MCF 10A (cell line): ENCODE measurements at regions not wholly inside any gene's neighbourhood (a gene's known extent, or its start where the extent isn't known, plus 50 kb on each side); places are given as distances from the start of the nearest gene placed in this dataset.

Experiments used
- BruUV-seq: library from RNA; stranded (reverse); fragments of 400-500 nt; replicated peaks from 2 replicates; lab custom pipeline; 2021; lab: Mats Ljungman, UMichigan
- CTCF ChIA-PET: fragments of 300-600 bp; sonication (Branson Sonifier 250); formaldehyde crosslinking; extraction: SDS; loops from one replicate; lab custom pipeline; 2021; ENCODE audit warnings: antibody characterized with exemption, inconsistent platforms; lab: Yijun Ruan, JAX
- POLR2A ChIA-PET: fragments of 300-600, 350-650 bp; sonication (Branson Sonifier 250); formaldehyde crosslinking; extraction: SDS; loops from one replicate; lab custom pipeline; 2020; ENCODE audit warnings: antibody characterized with exemption, inconsistent platforms; lab: Yijun Ruan, JAX
- DNase-seq: peaks from one replicate; pipeline ENCODE4 v3.0.0-alpha.2; 2018; ENCODE audit not compliant: unreplicated experiment
- H3K27ac Mint-ChIP-seq: one replicate; pipeline ENCODE4 v1.8.0; 2022; ENCODE audit warnings: mild to moderate bottlenecking, low read depth, mixed read lengths; ENCODE audit not compliant: unreplicated experiment
- H3K27me3 Mint-ChIP-seq: one replicate; pipeline ENCODE4 v1.8.0; 2022; ENCODE audit warnings: mixed read lengths; ENCODE audit not compliant: insufficient read depth, unreplicated experiment
- H3K36me3 Mint-ChIP-seq: one replicate; pipeline ENCODE4 v1.8.0; 2022; ENCODE audit warnings: mild to moderate bottlenecking, moderate library complexity, mixed read lengths; ENCODE audit not compliant: insufficient read depth, unreplicated experiment
- H3K4me1 Mint-ChIP-seq: one replicate; pipeline ENCODE4 v1.8.0; 2022; ENCODE audit warnings: mixed read lengths; ENCODE audit not compliant: insufficient read depth, unreplicated experiment
- H3K4me3 Mint-ChIP-seq: one replicate; pipeline ENCODE4 v1.8.0; 2022; ENCODE audit warnings: mild to moderate bottlenecking, moderate library complexity, mixed read lengths; ENCODE audit not compliant: unreplicated experiment
- H3K9me3 Mint-ChIP-seq: one replicate; pipeline ENCODE4 v1.8.0; 2022; ENCODE audit warnings: mixed read lengths; ENCODE audit not compliant: unreplicated experiment
- intact Hi-C: fragments of 100-400 bp; cut with micrococcal nuclease; formaldehyde crosslinking; loops from 2 replicates; pipeline ENCODE4 v1.14.1; 2022
- TF ChIP-seq, protein P1 (sequence below): fragments of 200-600 bp; IDR thresholded peaks from one replicate; pipeline ENCODE4 v1.8.0; 2022; ENCODE audit warnings: antibody characterized with exemption, mild to moderate bottlenecking; ENCODE audit not compliant: unreplicated experiment

DNA sequence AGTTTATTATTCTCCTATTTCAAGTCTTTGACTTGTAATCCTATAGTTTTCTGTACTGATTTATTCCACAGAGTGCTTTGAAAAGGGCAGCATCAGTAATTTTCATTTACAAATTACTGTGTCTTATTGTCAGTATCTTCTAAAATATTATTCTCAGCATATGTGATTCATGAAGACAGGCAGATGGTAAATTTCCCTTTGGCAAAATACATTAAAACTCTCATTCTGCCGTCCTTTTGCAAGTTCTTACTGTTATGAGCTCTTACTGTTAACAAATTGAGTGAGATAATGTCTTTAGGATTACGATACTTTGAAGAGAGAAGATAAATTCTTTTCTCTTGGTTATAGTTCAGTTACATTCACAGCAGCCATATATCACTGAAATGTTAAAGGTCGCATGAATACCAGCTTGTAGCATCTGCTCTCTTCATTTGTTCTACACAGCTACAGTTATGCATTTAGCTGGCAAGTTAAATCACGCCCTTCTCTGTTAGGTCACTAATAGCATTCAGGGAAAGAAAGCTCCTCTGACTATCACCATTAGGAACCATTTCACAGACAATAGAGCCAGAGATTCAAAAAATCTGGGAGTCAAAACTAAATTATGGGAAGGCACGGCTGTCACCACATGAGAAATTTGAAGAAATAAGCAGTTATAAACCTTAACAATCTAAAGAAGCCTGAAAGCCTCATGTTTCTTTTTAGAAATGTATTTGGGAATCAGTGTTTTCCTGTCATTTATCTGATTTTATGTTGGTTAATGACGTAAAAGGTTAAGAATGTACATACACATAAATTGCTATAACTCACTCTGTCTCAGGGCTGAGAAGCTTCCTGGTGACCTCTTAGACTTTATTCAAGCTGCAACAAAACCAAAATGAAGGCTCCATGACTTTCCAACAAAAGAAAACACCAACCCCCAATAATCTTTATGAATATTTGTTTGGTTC lies 109.6 kb upstream of the SP4 start:
- TF ChIP-seq, protein P1, sequence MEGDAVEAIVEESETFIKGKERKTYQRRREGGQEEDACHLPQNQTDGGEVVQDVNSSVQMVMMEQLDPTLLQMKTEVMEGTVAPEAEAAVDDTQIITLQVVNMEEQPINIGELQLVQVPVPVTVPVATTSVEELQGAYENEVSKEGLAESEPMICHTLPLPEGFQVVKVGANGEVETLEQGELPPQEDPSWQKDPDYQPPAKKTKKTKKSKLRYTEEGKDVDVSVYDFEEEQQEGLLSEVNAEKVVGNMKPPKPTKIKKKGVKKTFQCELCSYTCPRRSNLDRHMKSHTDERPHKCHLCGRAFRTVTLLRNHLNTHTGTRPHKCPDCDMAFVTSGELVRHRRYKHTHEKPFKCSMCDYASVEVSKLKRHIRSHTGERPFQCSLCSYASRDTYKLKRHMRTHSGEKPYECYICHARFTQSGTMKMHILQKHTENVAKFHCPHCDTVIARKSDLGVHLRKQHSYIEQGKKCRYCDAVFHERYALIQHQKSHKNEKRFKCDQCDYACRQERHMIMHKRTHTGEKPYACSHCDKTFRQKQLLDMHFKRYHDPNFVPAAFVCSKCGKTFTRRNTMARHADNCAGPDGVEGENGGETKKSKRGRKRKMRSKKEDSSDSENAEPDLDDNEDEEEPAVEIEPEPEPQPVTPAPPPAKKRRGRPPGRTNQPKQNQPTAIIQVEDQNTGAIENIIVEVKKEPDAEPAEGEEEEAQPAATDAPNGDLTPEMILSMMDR, result no peak
- DNase-seq, result no peak
- Mint-ChIP-seq H3K9me3 (no peaks in the 10 kb centered on the region), H3K36me3 (no peaks in the 10 kb centered on the region), H3K27me3 (no peaks in the 10 kb centered on the region), H3K4me3 (no peak overlapping the region), H3K4me1 (peaks cover 14% of the 10 kb centered on the region), H3K27ac (no peak overlapping the region)
- CTCF ChIA-PET, result no interaction called here
- intact Hi-C loops, result no loop called here
- BruUV-seq, result no TSS peak
- POLR2A ChIA-PET, result interaction anchor here (0.6 kb wide), 1 partner anchor 386 kb away, joined by 5 read pairs; no protein-coding TSS in a partner anchor

DNA sequence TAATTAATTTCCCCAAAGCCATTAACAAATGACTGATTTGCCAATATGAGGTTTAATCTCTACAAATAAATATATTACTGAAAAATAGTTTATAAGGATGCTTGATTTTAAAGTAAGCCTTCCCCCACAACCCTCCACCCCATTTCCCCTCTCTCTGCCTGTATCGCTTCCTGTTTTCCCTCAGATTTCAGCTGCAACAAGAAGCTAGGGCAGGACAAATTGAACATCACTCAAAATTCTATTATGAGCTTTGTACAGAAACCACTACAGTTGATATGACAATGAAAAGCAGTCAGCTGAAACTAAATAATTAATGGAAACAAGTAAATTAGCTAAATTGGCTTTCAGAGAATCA lies 109.0 kb upstream of the SP4 start:
- intact Hi-C loops, result no loop called here
- DNase-seq, result no peak
- Mint-ChIP-seq H3K9me3 (no peaks in the 10 kb centered on the region), H3K27ac (no peak overlapping the region), H3K27me3 (no peaks in the 10 kb centered on the region), H3K36me3 (no peaks in the 10 kb centered on the region), H3K4me3 (no peak overlapping the region), H3K4me1 (peaks cover 14% of the 10 kb centered on the region)
- POLR2A ChIA-PET, result interaction anchor here (0.9 kb wide), 1 partner anchor 13 kb away, joined by 4 read pairs; no protein-coding TSS in a partner anchor
- CTCF ChIA-PET, result no interaction called here
- TF ChIP-seq, protein P1, result no peak
- BruUV-seq, result no TSS peak

DNA sequence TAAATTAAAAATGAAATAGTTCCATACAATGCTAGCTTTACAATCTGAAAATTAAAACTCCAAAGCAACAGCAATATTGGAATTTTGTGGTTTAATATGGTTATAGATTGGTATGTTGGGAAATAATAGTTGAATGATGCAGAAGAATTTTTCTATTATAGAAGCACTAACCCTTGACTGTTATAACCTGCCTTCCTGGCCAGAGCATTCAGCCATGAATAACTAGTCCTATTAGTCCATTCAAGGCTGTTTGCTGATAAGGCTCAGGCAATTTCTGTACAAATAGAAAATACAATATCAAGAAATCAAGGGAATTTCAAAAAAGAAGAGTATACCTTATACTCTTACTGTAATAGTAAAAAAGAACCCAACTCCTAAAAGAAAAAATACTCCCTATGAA lies 101.6 kb upstream of the SP4 start:
- intact Hi-C loops, result no loop called here
- CTCF ChIA-PET, result interaction anchor here (0.9 kb wide), 1 partner anchor 442 kb away, joined by 3 read pairs; no protein-coding TSS in a partner anchor
- Mint-ChIP-seq H3K36me3 (no peaks in the 10 kb centered on the region), H3K27ac (no peak overlapping the region), H3K4me3 (no peak overlapping the region), H3K4me1 (no peaks in the 10 kb centered on the region), H3K27me3 (no peaks in the 10 kb centered on the region), H3K9me3 (no peaks in the 10 kb centered on the region)
- TF ChIP-seq, protein P1, result no peak
- POLR2A ChIA-PET, result no interaction called here
- no peak for DNase-seq
- no TSS peak for BruUV-seq

DNA sequence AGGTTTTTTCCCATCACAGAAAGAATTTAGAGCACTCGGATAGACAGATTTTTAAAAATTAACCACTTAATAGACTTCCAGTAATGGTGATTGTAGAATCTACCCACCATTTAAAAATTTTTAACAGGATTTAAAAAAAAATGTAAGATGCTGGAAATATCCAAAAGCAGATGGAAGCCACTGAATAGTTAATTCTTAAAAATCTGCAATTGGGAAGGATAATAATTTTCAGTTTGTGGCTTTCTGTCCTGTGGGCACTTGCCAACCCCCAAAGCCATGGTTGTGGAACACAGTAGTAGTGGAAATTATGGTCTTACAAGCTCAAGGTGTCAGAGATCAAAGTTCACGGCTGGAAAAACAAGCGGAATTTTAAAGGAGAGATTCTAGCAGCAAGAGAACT lies 101.0 kb upstream of the SP4 start:
- H3K36me3 Mint-ChIP-seq, result no peaks in the 10 kb centered on the region
- TF ChIP-seq, protein P1, result no peak
- POLR2A ChIA-PET, result no interaction called here
- no peak for DNase-seq
- no TSS peak for BruUV-seq
- H3K9me3 Mint-ChIP-seq, result no peaks in the 10 kb centered on the region
- CTCF ChIA-PET, result no interaction called here
- no peak overlapping the region for H3K27ac Mint-ChIP-seq
- H3K4me3 Mint-ChIP-seq, result no peak overlapping the region
- no peaks in the 10 kb centered on the region for H3K4me1 Mint-ChIP-seq
- H3K27me3 Mint-ChIP-seq, result no peaks in the 10 kb centered on the region
- intact Hi-C loops, result no loop called here
